Activated T-cell treated with anti-CD3 and anti-CD28 coated beads, Interleukin-2, amount 50 U/mL, for 72 hours (primary cell): ENCODE measurements at regions not wholly inside any gene's neighbourhood (a gene's known extent, or its start where the extent isn't known, plus 50 kb on each side); places are given as distances from the start of the nearest gene placed in this dataset.

Source experiments
- ATAC-seq, 2 donors: fragments of 150-1000 bp; cut with Tn5 transposase; replicated peaks in 1 of 2; 2 replicates each; pipeline ENCODE4 v1.10.0; 2021; ENCODE audit warnings: moderate library complexity in 2 of 2, mild to moderate bottlenecking in 1 of 2
- DNase-seq, 2 donors: peaks; one replicate each; pipeline ENCODE4 v3.0.0; 2021 to 2022; ENCODE audit warnings: mixed read lengths in 1 of 2
- H3K27ac Mint-ChIP-seq: one replicate; pipeline ENCODE4 v1.8.0; 2022; ENCODE audit warnings: mild to moderate bottlenecking, moderate library complexity, mixed read lengths
- H3K27me3 Mint-ChIP-seq: one replicate; pipeline ENCODE4 v1.8.0; 2022; ENCODE audit warnings: low read depth, mixed read lengths
- H3K36me3 Mint-ChIP-seq, 2 donors: one replicate each; pipeline ENCODE4 v1.8.0; 2022; ENCODE audit warnings: mixed read lengths in 2 of 2, mild to moderate bottlenecking in 1 of 2; ENCODE audit not compliant: insufficient read depth in 2 of 2
- H3K4me1 Mint-ChIP-seq: one replicate; pipeline ENCODE4 v1.8.0; 2022; ENCODE audit warnings: low read depth, mixed read lengths
- H3K4me3 Mint-ChIP-seq, 2 donors: one replicate each; pipeline ENCODE4 v1.8.0; 2022; ENCODE audit warnings: mild to moderate bottlenecking in 2 of 2, mixed read lengths in 2 of 2, moderate library complexity in 2 of 2
- H3K9me3 Mint-ChIP-seq, 2 donors: one replicate each; pipeline ENCODE4 v1.8.0; 2022; ENCODE audit warnings: mixed read lengths in 2 of 2

DNA sequence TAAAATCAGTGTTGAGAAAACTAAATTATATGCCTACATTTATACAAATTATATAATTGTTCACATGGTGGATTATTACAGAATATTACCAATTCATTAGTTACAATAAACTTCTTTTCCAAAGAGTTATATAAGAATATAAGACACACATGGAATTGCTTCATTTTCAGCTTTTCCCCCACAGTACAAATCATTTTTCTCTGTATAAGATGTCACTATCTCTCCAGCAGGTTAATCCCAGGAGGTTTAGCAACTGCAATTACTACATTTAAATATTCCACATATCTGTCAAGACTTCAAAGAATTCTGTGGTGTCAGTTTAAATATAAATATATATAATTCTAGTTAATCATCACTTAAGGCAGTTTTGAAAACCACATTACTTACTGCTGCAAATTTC, 59.6 kb upstream of the G2E3 start:
- DNase-seq (no peak), ATAC-seq (no peak)
- Mint-ChIP-seq H3K27me3 (no peaks in the 10 kb centered on the region), H3K36me3 (no peaks in the 10 kb centered on the region), H3K4me1 (no peaks in the 10 kb centered on the region), H3K4me3 (no peak overlapping the region), H3K9me3 (no peaks in the 10 kb centered on the region), H3K27ac (no peak overlapping the region)

DNA sequence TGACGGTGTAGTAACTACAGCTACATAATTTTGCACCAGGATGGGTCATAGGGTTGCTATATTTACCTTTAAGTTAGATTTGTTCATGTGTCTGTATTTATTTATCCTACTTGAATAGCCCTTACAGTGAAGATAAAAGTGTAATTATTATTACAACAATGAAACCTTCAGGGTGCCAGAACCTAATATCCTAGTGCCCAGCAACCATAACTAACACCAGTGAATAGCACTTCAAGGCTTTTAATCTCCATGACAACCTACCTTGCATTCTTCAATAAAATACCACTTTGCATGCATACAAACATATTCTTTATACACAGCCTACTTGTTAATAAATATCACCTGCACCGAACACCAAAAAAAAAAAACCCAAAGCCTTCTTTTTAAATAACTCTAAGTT, 58.7 kb upstream of the G2E3 start:
- Mint-ChIP-seq H3K27me3 (no peaks in the 10 kb centered on the region), H3K4me3 (no peak overlapping the region), H3K36me3 (no peaks in the 10 kb centered on the region), H3K4me1 (no peaks in the 10 kb centered on the region), H3K27ac (no peak overlapping the region), H3K9me3 (no peaks in the 10 kb centered on the region)
- ATAC-seq = no peak
- DNase-seq = no peak

DNA sequence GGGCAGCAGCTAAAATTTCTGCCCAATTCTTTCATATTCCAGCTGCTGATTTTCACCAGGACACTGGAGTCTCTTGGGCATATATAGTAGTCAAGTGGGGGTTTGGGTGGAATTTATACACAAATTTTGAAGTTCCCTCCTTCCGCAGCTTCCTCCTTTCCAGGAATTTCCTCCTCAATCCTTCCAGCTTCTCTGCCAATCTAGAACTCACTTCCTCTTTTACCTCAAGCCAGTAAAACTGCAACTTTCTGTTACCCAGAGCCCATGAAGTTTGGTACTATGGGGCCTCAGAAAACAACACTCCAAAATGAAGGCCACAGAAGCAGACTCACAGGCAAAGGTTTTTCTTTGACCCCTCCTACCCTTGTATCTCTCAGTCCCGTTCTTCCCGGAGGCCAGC, 51.7 kb upstream of the G2E3 start:
- Mint-ChIP-seq H3K9me3 (no peaks in the 10 kb centered on the region), H3K27me3 (peaks cover 13% of the 10 kb centered on the region), H3K36me3 (no peaks in the 10 kb centered on the region), H3K4me1 (no peaks in the 10 kb centered on the region), H3K4me3 (no peak overlapping the region), H3K27ac (no peak overlapping the region)
- no peak for ATAC-seq
- no peak for DNase-seq
